RCC 7860 (cell line): ENCODE measurements at regions not wholly inside any gene's neighbourhood (a gene's known extent, or its start where the extent isn't known, plus 50 kb on each side); places are given as distances from the start of the nearest gene placed in this dataset.
"Not testable (repeated sequence)": the region's sequence is repeated elsewhere in the genome, so short reads cannot be mapped to it uniquely, and the experiment has no call there.

Experiments used
- DNase-seq: peaks from one replicate; pipeline ENCODE4 v3.0.0-alpha.2; 2015; ENCODE audit warnings: low spot score
- FAIRE-seq: peaks from 2 replicates; lab custom pipeline; 2012; peaks lifted over from hg19 to GRCh38; lab: Jason Lieb, UNC

DNA sequence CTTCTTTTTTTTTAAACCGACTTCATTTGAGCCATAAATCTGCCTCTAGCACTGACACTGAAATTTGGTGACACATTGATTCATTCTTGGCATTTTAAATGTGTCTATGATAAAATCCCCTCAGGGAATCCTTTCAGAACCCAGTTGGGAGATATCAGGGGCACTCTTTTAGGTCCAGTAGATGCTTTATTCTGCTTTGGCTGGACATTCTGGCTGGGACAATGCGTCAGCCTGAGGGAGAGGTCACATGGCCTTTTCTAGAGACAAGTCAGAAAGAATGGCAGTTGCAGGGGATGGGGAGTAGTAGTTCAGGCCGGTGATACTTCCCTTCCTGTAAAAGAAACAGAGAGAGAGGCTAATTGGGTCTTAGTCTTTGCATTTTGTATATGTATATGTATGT is 63.1 kb downstream of the TRIM43 start:
- FAIRE-seq, DNase-seq: not testable (repeated sequence)

- FAIRE-seq, DNase-seq: not testable (repeated sequence)
These were observed 64.8 kb downstream of the TRIM43 start for GRCh38 chr2:95656553-95656952.

GRCh38 chr2:95657937-95658336 is 66.1 kb downstream of the TRIM43 start:
- DNase-seq, FAIRE-seq: not testable (repeated sequence)

DNA sequence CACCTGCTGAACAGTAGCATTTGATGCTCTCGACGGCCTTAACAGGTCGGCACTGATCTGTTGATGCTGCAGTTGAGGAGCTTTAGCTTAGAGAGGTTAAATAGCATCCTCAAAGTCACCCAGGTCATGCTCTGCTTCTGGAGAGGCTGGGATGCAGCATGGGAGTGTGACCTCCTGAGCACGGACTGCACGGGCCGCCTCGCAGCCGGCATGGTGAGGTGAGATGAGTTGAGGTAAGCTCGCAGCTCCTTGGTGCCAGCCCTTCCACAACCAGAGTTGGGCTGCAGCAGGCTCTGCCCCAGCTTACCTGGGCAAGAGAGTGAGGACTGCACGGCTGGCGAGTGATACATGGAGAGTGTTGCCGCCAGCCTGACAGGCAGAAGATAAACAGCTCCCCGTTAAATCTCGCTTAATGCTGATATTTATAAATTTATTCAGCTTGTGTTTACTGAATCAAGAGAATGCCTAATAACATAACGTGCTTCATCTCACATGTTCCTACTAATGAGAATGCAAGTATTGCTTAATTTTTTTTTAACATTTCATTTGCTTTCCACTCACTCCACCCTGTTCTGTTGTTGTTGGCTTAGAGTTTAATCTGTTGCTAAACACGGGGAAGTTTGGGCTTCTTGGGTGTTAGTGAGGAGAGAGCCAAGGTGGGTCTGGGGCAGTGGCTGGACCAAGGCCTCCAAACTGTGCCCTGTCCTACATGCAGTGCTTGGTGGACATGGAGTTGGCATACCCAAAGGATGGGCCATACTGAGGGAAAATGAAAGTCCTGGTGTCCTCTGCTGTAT is 69.2 kb downstream of the TRIM43 start:
- not testable (repeated sequence) for DNase-seq, FAIRE-seq

GRCh38 chr2:95663471-95664441 is 72.0 kb downstream of the TRIM43 start:
- not testable (repeated sequence) for FAIRE-seq, DNase-seq

GRCh38 chr2:95666636-95667035 is 74.8 kb downstream of the TRIM43 start:
- FAIRE-seq, DNase-seq: not testable (repeated sequence)

- DNase-seq = no peak
- no peak for FAIRE-seq
These were observed 75.7 kb downstream of the TRIM43 start for GRCh38 chr2:95667480-95667879.

- not testable (repeated sequence) for DNase-seq, FAIRE-seq
These were observed 77.1 kb downstream of the TRIM43 start for GRCh38 chr2:95668934-95669333.

GRCh38 chr2:95669441-95669991 is 77.7 kb downstream of the TRIM43 start:
- DNase-seq = no peak
- FAIRE-seq = no peak

- DNase-seq (peak; percentile 51), FAIRE-seq (no peak)
These were observed 78.4 kb downstream of the TRIM43 start for GRCh38 chr2:95670167-95670566.

- DNase-seq = no peak
- FAIRE-seq = no peak
These were observed 78.9 kb downstream of the TRIM43 start for GRCh38 chr2:95670686-95671085.

- not testable (repeated sequence) for FAIRE-seq
These were observed 79.4 kb downstream of the TRIM43 start for GRCh38 chr2:95671171-95671570.

GRCh38 chr2:95671992-95672391 is 80.2 kb downstream of the TRIM43 start:
- not testable (repeated sequence) for FAIRE-seq, DNase-seq

More at GRCh38 chr2:95671171-95671570, 79.4 kb downstream of the TRIM43 start:
- DNase-seq = not testable (repeated sequence)

DNA sequence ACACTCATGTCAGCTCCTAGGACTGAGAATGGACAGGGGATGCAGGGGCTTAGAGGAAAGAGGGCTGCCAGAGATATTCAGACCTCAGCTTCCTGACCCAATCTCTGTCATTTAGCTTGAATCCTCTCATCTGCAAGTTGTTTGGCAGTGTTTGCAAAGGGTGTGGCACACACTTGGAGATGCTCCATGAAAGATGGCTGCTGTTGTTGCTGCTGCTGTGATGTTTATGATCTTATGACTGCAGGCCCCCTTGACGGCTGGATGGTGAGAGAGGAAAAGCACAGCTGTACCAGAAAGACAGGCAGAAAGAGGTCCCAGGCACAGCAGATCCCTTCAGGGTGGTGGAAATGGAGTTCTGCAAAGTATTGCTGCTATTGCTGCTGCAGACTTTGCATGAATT is 80.7 kb downstream of the TRIM43 start:
- not testable (repeated sequence) for DNase-seq, FAIRE-seq

DNA sequence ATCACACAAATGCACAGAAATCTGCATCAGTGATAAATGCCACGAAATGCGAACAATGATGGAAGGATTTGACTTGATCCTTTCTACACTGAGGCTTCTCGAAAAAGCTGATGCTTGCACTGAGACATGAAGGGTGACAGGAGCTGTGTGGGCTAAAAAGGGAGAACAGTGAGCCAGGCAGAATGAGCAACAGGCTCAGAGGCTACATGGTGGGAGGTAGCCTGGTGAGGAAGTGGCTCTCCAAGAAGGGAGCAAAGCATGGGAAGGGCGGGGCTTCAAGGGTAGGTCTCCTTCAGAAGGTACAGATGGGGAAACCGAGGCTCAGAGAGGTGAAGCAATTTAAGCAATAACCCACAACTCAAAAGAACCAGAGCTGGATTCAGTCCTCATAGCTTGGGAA is 82.4 kb downstream of the TRIM43 start:
- DNase-seq = no peak
- FAIRE-seq = no peak

GRCh38 chr2:95676573-95676972 is 84.8 kb downstream of the TRIM43 start:
- FAIRE-seq, DNase-seq: not testable (repeated sequence)

GRCh38 chr2:95677346-95677745 is 85.5 kb downstream of the TRIM43 start:
- DNase-seq = no peak
- no peak for FAIRE-seq

DNA sequence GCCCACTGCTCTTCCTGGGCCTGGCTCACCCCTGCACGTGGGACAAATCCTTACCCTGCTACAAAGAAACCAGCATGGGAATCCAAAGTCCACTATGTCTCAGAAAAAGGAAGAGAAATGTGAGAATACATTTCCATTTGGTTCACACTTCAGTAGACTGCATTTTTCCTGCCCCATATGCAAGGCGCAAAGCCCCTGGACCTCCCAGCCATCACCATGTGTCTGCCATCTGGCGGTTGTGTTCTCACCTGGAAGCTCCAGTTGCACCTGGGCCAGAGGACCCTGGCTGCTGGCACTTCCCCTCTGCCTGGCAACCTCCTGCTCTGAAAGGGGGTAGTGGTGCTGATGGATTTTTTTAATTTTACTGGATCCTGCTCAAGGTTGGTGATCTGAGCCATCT is 86.0 kb downstream of the TRIM43 start:
- FAIRE-seq, DNase-seq: not testable (repeated sequence)

GRCh38 chr2:95681158-95681557 is 89.4 kb downstream of the TRIM43 start:
- FAIRE-seq = not testable (repeated sequence)

DNA sequence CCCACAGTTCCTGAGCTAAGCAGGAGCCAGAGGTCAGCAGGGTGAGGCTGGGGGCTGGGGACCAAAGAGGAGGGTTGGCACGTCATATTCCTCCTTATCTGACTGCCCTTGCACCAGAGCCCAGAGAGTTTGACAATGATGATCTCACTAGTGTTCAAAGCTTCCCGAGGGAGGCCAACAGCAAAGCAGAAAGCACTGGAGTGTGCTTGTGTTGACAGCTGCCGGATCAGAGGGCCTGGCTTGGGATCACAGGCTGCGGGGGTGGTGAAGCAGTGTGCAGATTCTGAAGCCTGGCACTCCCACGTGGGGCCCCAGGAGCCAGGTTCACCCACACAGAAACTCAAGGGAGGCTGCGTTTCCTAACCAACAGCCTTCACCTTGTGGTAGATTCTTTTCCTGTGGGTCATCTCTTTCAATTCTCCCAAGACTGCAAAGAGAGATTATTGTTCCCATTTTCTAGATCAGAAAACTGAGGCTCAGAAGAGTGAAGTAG is 89.8 kb downstream of the TRIM43 start:
- DNase-seq (peak; percentile 67), FAIRE-seq (peak; percentile 30)

More at GRCh38 chr2:95681158-95681557, 89.4 kb downstream of the TRIM43 start:
- DNase-seq = peak; percentile 9
